ENCODE measurements at regions not wholly inside any gene's neighbourhood (a gene's known extent, or its start where the extent isn't known, plus 50 kb on each side); places are given as distances from the start of the nearest gene placed in this dataset.

GRCh38 chr2:215189393-215189792, 51.0 kb upstream of the ABCA12 start:
- TF ChIP-seq EZH2 (IDR thresholded peaks at IDR 0.05; ENCODE audit: insufficient read depth, poor library complexity, severe bottlenecking) (no peak), EZH2phosphoT487 (IDR thresholded peaks at IDR 0.05; ENCODE audit: insufficient read depth, low read depth) (no peak)
